ENCODE measurements at regions not wholly inside any gene's neighbourhood (a gene's known extent, or its start where the extent isn't known, plus 50 kb on each side); places are given as distances from the start of the nearest gene placed in this dataset.
"Not testable (repeated sequence)": the region's sequence is repeated elsewhere in the genome, so short reads cannot be mapped to it uniquely, and the experiment has no call there.

DNA sequence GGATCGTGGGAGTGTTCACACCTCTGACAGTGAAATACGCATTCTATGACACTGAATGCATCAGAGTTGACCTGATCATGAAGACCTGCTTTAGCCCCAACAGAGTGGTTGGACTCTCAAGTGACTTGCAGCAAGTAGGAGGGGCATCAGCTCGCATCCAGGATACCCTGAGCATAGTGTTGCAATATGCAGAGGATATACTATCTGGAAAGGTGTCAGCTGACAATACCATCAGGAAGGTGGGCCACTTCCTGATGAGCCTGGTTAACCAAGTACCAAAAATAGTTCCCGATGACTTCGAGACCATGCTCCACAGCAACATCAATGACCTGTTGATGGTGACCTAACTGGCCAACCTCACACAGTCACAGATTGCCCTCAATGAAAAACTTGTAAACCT lies 190.2 kb upstream of the TPTE start:
- H3K4me1 ChIP-seq (ENCODE audit: control insufficient read depth, insufficient read depth, low read length); CTCF ChIA-PET; H3K79me1 ChIP-seq (ENCODE audit: low read depth in 1 of 2, low read length in 2 of 2); H2AFZ ChIP-seq (replicated peaks; ENCODE audit: low read length, poor library complexity); intact Hi-C loops (cut with micrococcal nuclease); H4K8ac ChIP-seq (ENCODE audit: low read depth in 2 of 2, low read length in 2 of 2); H3K56ac ChIP-seq (ENCODE audit: extremely low read depth, insufficient read depth, low read length); H3K18ac ChIP-seq (ENCODE audit: low read depth, low read length); DNase-seq; H3K23ac ChIP-seq (ENCODE audit: low read depth, low read length); H3K9ac ChIP-seq (ENCODE audit: low read depth, low read length); H4K91ac ChIP-seq (ENCODE audit: insufficient read depth, low read depth, low read length); H4K20me1 ChIP-seq (ENCODE audit: insufficient read depth, low read length); H2AK9ac ChIP-seq (replicated peaks; ENCODE audit: low read depth, low read length, poor library complexity); H2BK120ac ChIP-seq (ENCODE audit: low read depth, low read length); H2AK5ac ChIP-seq (ENCODE audit: low read depth, low read length); H3K14ac ChIP-seq (replicated peaks; ENCODE audit: low read depth, low read length); H3K27me3 ChIP-seq (ENCODE audit: control insufficient read depth, insufficient read depth, low read length); H2BK5ac ChIP-seq (ENCODE audit: low read depth, low read length, poor library complexity, severe bottlenecking); H2BK20ac ChIP-seq (ENCODE audit: low read depth, low read length); H3K4ac ChIP-seq (ENCODE audit: low read depth, low read length); ATAC-seq (ENCODE audit: low read depth); H3K27ac ChIP-seq (ENCODE audit: insufficient read depth, low read length); in situ Hi-C loops (cut with MboI; ENCODE audit: low sequenced_read_pairs); BruUV-seq (replicated peaks); H3K4me2 ChIP-seq (ENCODE audit: low read depth, low read length); H3K9me1 ChIP-seq (ENCODE audit: insufficient read depth, low read length); H2BK15ac ChIP-seq (ENCODE audit: low read depth, low read length); H3K36me3 ChIP-seq (ENCODE audit: control insufficient read depth, insufficient read depth, low read length); H3K4me3 ChIP-seq (ENCODE audit: insufficient read depth, low read depth, low read length); dilution Hi-C loops (cut with HindIII; ENCODE audit: low sequenced_read_pairs, unreplicated experiment); H4K5ac ChIP-seq (ENCODE audit: low read depth, low read length); POLR2A ChIA-PET (ENCODE audit: unreplicated experiment): not testable (repeated sequence)
- peaks cover 23% of the 10 kb centered on the region for H3K9me3 ChIP-seq (ENCODE audit: control insufficient read depth, insufficient read depth, low read length)
- 63% methylated on average over 5 of the region's 5 CpGs; no CpG with 5 or more reads in 1 of the 2 experiments for WGBS, 2 experiments (ENCODE audit: extremely low coverage in 2 of 2, insufficient read length in 1 of 2)

DNA sequence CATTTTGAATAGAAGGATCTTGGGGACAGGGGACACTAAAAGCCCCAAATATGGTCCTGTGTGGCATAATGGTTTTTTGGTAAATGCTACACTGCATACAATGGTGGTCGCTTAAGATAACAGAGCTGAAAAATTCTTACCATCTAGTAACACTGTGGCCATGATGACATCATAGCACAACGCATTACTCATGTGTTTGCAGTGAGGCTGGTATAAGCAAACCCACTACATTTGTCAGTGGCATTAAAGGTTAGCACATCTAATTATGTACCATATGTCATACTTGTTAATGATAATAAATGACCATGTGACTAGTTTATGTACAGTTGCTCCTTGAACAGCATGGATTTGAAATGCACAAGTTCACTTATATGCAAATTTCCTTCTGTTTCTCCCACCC lies 188.4 kb upstream of the TPTE start:
- H4K20me1 ChIP-seq (ENCODE audit: insufficient read depth, low read length); H3K56ac ChIP-seq (ENCODE audit: extremely low read depth, insufficient read depth, low read length); H3K9ac ChIP-seq (ENCODE audit: low read depth, low read length); H2BK20ac ChIP-seq (ENCODE audit: low read depth, low read length); H4K8ac ChIP-seq (ENCODE audit: low read depth in 2 of 2, low read length in 2 of 2); H2BK120ac ChIP-seq (ENCODE audit: low read depth, low read length); intact Hi-C loops (cut with micrococcal nuclease); H3K23ac ChIP-seq (ENCODE audit: low read depth, low read length); POLR2A ChIA-PET (ENCODE audit: unreplicated experiment); CTCF ChIA-PET; H3K9me1 ChIP-seq (ENCODE audit: insufficient read depth, low read length); DNase-seq; H2BK5ac ChIP-seq (ENCODE audit: low read depth, low read length, poor library complexity, severe bottlenecking); H3K27me3 ChIP-seq (ENCODE audit: control insufficient read depth, insufficient read depth, low read length); H3K4me3 ChIP-seq (ENCODE audit: insufficient read depth, low read depth, low read length); H3K14ac ChIP-seq (replicated peaks; ENCODE audit: low read depth, low read length); H3K79me1 ChIP-seq (ENCODE audit: low read depth in 1 of 2, low read length in 2 of 2); dilution Hi-C loops (cut with HindIII; ENCODE audit: low sequenced_read_pairs, unreplicated experiment); H3K4me2 ChIP-seq (ENCODE audit: low read depth, low read length); H3K36me3 ChIP-seq (ENCODE audit: control insufficient read depth, insufficient read depth, low read length); BruUV-seq (replicated peaks); H2AFZ ChIP-seq (replicated peaks; ENCODE audit: low read length, poor library complexity); H3K18ac ChIP-seq (ENCODE audit: low read depth, low read length); ATAC-seq (ENCODE audit: low read depth); H3K4me1 ChIP-seq (ENCODE audit: control insufficient read depth, insufficient read depth, low read length); H4K91ac ChIP-seq (ENCODE audit: insufficient read depth, low read depth, low read length); H3K4ac ChIP-seq (ENCODE audit: low read depth, low read length); H3K27ac ChIP-seq (ENCODE audit: insufficient read depth, low read length); H4K5ac ChIP-seq (ENCODE audit: low read depth, low read length); H2AK5ac ChIP-seq (ENCODE audit: low read depth, low read length); in situ Hi-C loops (cut with MboI; ENCODE audit: low sequenced_read_pairs); H2BK15ac ChIP-seq (ENCODE audit: low read depth, low read length); H2AK9ac ChIP-seq (replicated peaks; ENCODE audit: low read depth, low read length, poor library complexity): not testable (repeated sequence)
- H3K9me3 ChIP-seq (ENCODE audit: control insufficient read depth, insufficient read depth, low read length): peaks cover 22% of the 10 kb centered on the region
- no CpG with 5 or more reads among the region's 2 CpGs for WGBS, 2 experiments (ENCODE audit: extremely low coverage in 2 of 2, insufficient read length in 1 of 2)

Measured in IMR-90 (cell line).